GM10266 (cell line): ENCODE measurements at regions not wholly inside any gene's neighbourhood (a gene's known extent, or its start where the extent isn't known, plus 50 kb on each side); places are given as distances from the start of the nearest gene placed in this dataset.

Experiments
- DNase-seq: peaks from one replicate; pipeline ENCODE4 v3.0.0; 2012; ENCODE audit errors: extremely low spot score
- TF ChIP-seq, protein P1 (sequence below): IDR thresholded peaks from 2 replicates; pipeline ENCODE4 v1.5.1; 2012; ENCODE audit warnings: mild to moderate bottlenecking, low read depth; ENCODE audit not compliant: control insufficient read depth, insufficient read depth; ENCODE audit errors: missing control alignments

DNA sequence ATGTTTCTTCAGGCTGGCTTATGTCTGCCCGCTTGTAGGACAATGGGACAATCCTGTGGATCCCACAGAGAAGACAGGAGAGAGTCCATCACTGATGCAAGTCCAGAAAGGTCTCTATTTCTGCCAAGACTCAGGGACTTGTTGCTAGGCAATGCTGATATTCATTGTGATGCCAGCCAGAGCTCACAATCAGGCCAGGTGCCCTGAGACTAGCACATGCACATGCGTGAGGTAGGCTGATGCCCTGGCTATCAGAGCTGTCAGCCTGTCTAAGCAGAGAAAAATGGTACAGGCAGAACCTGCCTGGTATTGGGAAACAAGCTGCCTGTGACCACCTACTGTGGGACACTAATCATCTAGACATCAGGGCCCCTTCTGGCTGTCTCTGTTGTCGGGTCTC, 638.7 kb upstream of the TSPY4 start:
- no peak for DNase-seq
- TF ChIP-seq, protein P1, sequence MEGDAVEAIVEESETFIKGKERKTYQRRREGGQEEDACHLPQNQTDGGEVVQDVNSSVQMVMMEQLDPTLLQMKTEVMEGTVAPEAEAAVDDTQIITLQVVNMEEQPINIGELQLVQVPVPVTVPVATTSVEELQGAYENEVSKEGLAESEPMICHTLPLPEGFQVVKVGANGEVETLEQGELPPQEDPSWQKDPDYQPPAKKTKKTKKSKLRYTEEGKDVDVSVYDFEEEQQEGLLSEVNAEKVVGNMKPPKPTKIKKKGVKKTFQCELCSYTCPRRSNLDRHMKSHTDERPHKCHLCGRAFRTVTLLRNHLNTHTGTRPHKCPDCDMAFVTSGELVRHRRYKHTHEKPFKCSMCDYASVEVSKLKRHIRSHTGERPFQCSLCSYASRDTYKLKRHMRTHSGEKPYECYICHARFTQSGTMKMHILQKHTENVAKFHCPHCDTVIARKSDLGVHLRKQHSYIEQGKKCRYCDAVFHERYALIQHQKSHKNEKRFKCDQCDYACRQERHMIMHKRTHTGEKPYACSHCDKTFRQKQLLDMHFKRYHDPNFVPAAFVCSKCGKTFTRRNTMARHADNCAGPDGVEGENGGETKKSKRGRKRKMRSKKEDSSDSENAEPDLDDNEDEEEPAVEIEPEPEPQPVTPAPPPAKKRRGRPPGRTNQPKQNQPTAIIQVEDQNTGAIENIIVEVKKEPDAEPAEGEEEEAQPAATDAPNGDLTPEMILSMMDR = no peak

DNA sequence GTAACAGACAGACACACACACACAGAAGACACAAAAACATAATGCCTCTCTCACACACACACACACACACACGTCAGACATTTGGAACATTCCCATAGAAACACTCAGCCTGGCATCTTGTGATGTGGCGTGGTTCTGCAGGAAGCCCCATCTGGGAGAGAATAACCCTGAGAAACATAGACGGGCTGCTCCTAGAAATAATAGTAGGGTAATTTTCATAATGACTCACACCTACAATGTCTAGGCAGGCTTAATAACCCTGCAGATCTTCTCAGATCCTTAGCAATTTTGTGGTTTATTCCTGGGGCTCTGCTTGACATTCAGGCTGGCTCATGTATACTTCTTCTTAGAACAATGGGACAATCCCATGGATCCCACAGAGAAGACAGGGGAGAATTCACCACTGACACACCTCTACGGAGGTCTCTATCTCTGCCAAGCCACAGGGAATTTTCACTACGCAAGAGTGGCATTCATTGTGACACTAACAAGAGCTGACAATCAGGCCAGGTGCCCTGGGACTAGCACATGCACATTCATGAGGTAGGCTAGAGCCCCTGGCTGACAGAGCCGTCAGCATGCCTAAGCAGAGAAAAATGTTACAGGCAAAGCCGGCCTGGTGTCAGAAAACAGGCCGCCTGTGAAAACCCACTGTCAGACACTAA, 631.5 kb upstream of the TSPY4 start:
- no peak for DNase-seq
- TF ChIP-seq, protein P1 = no peak

DNA sequence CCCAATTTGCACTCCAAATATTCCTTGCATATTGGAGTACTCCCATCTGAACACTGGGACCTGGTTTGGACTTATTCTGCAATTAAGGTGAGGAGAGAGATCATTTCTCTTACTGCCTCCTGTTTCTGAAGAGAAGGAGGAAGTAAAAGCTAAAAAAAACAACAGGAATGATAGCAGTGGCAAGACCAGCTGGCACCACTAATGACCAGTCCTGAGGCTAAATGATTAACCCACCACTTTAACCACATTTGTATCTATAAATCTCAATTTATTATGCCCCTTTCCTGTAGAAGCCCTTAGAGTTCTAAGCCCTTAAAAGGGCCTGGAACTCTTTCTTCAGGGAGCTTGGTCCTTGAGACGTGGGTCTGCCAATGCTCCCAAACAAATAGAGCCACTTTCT, 625.0 kb upstream of the TSPY4 start:
- TF ChIP-seq, protein P1 = no peak
- DNase-seq = no peak

DNA sequence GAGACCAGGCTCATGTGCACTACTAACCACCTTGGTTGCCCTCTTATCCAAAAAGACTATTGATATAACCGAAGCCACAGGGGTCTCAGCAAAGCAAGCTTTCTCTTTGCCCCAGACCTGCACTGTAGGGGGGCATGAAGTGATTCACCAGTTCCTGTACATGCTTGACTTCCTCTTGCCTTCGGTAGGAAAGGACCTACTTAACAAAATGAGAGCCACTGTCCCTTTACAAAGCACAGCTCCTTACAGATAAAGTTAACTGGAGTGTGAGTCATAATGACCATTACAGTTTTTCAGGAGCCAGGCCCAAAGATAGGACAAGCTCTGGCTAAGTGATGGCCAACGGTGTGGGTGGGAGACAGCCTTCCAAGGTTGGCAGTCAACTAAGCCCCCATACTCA, 622.0 kb upstream of the TSPY4 start:
- TF ChIP-seq, protein P1 = no peak
- DNase-seq = no peak

DNA sequence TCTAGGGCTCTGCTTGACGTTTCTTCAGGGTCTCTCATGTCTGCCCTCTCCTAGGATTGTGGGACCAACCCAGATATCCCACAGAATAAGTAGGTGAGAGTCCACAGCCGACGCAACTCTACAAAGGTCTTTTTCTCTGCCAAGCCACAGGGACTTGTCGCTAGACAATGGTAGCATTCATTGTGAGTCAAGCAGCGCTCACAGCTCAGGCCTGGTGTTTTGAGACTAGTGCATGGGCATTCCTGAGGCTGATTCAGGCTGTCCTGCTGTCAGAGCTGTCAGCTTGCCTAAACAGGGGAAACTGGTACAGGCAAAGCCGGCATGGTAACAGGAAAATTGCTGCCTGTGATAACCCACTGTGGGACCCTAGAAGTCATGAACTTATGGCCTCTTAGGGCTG, 610.6 kb upstream of the TSPY4 start:
- TF ChIP-seq, protein P1 = no peak
- no peak for DNase-seq

DNA sequence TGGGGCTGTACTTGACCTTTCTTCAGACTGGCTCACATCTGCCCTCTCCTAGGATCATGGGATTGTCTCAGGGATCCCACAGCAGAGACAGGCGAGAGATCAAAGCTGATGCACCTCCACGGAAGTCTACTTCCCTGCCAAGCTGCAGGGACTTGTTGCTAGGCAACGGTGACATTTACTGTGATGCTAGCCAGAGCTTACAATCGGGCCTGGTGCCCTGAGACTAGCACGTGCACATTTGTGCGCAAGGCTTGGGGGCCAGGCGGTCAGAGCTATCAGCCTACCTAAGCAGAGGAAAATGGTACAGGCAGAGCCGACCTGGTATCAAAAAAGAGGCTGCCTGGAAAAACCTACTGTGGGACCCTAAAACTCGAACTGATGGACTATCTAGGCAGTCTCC, 607.3 kb upstream of the TSPY4 start:
- DNase-seq = no peak
- TF ChIP-seq, protein P1 = no peak

DNA sequence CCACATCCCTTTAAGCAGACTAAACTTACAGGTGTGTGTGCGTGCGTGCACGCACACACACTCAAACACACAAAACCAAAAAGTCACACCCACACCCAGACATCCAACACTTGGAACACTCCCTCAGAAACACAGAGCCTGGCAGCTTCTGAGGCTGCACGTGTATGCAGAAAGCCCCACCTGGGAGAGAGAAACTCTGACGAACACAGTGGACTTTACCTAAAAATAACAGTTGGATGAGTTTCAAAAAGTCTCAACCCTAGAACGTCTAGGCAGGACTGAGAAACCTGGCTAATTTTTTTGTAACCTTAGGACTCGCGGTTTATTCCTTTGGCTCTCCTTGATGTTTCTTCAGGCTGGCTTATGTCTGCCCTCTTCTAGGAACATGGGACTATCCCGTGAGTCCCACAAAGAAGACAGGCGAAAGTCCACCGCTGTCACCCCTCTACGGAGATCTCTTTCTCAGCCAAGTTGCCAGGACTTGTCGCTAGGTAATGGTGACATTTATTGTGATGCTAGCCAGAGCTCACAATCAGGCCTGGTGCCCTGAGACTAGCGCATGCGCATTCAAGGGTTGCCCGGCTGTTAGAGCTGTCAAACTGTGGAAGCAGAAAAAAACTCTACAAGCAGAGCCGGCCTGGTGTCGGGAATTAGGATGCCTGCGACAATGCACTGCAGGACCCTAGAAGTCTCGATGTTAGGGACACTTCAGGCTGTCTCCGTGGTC, 595.8 kb upstream of the TSPY4 start:
- DNase-seq = no peak
- TF ChIP-seq, protein P1 = no peak
